ENCODE measurements at regions not wholly inside any gene's neighbourhood (a gene's known extent, or its start where the extent isn't known, plus 50 kb on each side); places are given as distances from the start of the nearest gene placed in this dataset.

- DNase-seq (ENCODE audit: low spot score) = no peak
These were observed 109.0 kb downstream of the OLFM1 start for GRCh38 chr9:135196474-135196873.

- DNase-seq (ENCODE audit: low spot score) = no peak
These were observed 110.7 kb downstream of the OLFM1 start for GRCh38 chr9:135198144-135198543.

- DNase-seq (ENCODE audit: low spot score) = no peak
These were observed 111.3 kb downstream of the OLFM1 start for GRCh38 chr9:135198586-135199285.

- no peak for DNase-seq (ENCODE audit: low spot score)
These were observed 112.0 kb downstream of the OLFM1 start for GRCh38 chr9:135199489-135199888.

- DNase-seq (ENCODE audit: low spot score) = no peak
These were observed 114.2 kb downstream of the OLFM1 start for GRCh38 chr9:135201711-135202110.

- no peak for DNase-seq (ENCODE audit: low spot score)
These were observed 116.7 kb downstream of the OLFM1 start for GRCh38 chr9:135204177-135204576.

GRCh38 chr9:135209136-135209535 lies 121.7 kb downstream of the OLFM1 start:
- no peak for DNase-seq (ENCODE audit: low spot score)

GRCh38 chr9:135209852-135210251 lies 122.4 kb downstream of the OLFM1 start:
- DNase-seq (ENCODE audit: low spot score) = no peak

GRCh38 chr9:135210676-135211523 lies 123.4 kb downstream of the OLFM1 start:
- no peak for DNase-seq (ENCODE audit: low spot score)

GRCh38 chr9:135211524-135211890 lies 124.0 kb downstream of the OLFM1 start:
- no peak for DNase-seq (ENCODE audit: low spot score)

- DNase-seq (ENCODE audit: low spot score) = no peak
These were observed 125.5 kb downstream of the OLFM1 start for GRCh38 chr9:135212961-135213360.

- no peak for DNase-seq (ENCODE audit: low spot score)
These were observed 126.1 kb downstream of the OLFM1 start for GRCh38 chr9:135213566-135213965.

- no peak for DNase-seq (ENCODE audit: low spot score)
These were observed 126.7 kb downstream of the OLFM1 start for GRCh38 chr9:135214054-135214640.

- DNase-seq (ENCODE audit: low spot score) = no peak
These were observed 127.2 kb downstream of the OLFM1 start for GRCh38 chr9:135214706-135215105.

GRCh38 chr9:135215571-135216161 lies 128.2 kb downstream of the OLFM1 start:
- peak; percentile 56 for DNase-seq (ENCODE audit: low spot score)

- no peak for DNase-seq (ENCODE audit: low spot score)
These were observed 128.8 kb downstream of the OLFM1 start for GRCh38 chr9:135216236-135216635.

GRCh38 chr9:135216791-135217441 lies 129.4 kb downstream of the OLFM1 start:
- DNase-seq (ENCODE audit: low spot score) = no peak

- DNase-seq (ENCODE audit: low spot score) = no peak
These were observed 130.4 kb downstream of the OLFM1 start for GRCh38 chr9:135217836-135218235.

GRCh38 chr9:135218331-135219225 lies 131.1 kb downstream of the OLFM1 start:
- no peak for DNase-seq (ENCODE audit: low spot score)

GRCh38 chr9:135219676-135220600 lies 132.5 kb downstream of the OLFM1 start:
- no peak for DNase-seq (ENCODE audit: low spot score)

Measured in mucosa of gallbladder (tissue), 1 donor.